ELF-1 (cell line): ENCODE measurements at regions not wholly inside any gene's neighbourhood (a gene's known extent, or its start where the extent isn't known, plus 50 kb on each side); places are given as distances from the start of the nearest gene placed in this dataset.

Experiments
- DNase-seq: peaks from one replicate; pipeline ENCODE4 v3.0.0-alpha.2; 2016; ENCODE audit warnings: low read depth, low spot score

DNA sequence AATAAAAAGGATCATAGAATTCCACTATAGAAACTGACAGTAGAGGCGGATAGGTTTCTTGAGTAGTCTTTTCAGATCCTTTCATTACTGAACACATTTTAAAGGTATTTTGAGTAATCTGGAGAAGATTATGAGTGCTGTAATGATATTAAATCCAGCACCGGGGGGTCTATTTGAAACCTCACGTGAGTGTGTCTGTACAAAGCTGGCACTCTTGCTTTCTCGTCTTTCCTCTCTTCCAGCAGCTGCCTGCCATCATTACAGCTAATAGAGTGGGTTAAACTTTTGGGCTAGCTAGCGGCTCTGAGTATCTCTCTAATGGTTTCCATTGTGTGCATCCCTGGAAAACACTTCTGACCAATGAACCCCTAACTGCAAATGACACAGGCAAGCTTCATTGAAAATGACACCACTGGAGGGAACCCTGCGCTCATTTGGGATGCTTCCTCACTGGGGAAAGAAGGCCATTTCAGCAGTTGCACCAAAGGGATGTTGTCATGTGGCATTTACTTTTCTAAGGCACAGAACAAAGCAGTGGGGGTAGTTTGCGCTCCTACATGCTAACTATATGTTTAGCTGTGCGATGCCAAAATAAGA is 101.0 kb downstream of the HRH4 start:
- no peak for DNase-seq

DNA sequence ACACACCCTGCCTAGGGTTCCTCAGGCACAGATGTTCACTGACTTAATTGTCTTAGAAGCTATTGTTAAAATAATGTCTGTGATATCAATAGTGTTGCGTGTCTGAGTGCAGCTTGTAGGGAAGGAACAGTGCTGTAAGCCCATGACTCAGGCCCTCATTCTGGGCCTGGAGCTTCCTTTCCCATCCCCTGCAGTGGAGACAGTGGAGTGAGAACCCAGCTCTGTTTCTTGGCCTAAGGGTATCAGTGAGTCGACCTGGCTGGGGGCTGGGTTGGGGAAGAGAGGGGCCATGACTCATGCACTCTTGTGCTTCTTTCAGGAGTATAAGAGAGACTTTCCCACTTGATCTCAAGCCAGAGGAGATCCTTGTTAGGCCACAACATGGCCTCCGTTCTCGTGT is 106.8 kb downstream of the HRH4 start:
- DNase-seq, result peak; percentile 73

DNA sequence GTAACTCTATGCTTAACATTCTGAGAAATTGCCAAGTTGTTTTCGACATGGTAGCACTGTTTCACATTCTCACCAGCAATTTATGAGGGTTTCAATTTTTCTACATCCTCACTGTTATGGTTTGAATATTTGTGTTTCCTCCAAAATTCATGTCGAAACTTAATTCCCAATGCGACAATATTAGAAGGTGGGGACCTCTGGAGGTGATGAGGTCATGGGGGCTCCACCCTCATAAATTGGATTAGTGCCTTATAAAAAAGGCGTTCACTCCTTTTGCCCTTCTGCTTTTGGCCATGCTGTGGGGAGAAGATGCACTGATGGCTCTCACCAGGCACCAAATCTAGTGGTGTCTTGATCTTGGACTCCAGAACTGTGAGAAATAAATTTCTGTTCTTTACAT is 110.3 kb downstream of the HRH4 start:
- DNase-seq, result no peak

DNA sequence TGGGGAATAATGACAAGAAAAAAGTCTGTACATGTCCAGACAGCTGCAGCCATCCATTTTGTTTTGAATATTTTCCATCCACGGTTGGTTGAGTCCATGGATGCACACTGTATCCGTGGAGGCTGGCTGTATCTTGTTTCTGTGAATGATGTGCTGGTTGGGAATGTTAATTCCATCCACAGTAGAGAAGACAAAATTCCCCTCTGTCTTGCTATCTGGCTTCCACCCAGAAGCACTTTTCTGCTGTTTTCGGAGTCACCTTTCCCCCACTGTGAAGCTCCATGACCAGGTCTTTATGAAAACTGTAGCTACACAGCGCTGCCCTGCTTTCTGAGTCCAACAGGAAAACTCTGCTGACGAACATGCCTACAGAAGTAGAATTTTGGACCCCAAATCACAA is 122.3 kb downstream of the HRH4 start:
- no peak for DNase-seq

DNA sequence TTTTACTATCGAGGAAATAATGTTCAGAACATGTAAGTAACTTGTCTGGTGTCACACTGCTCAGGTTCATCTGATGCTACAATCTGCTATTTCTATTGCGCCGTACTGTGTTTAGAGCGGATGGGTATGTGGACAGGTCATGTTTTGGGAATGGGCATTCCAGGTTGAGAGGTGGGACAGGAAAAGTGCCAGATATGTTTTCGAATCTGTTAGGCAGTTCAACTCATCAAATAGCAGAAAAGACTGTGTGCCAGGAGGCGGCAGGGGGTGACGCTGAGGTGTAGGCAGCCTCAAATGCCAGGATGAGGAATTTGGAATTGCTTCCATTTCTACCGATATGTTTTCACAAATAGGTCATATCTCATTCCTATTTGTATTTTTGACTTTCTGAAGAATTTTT is 123.8 kb downstream of the HRH4 start:
- DNase-seq, result no peak

DNA sequence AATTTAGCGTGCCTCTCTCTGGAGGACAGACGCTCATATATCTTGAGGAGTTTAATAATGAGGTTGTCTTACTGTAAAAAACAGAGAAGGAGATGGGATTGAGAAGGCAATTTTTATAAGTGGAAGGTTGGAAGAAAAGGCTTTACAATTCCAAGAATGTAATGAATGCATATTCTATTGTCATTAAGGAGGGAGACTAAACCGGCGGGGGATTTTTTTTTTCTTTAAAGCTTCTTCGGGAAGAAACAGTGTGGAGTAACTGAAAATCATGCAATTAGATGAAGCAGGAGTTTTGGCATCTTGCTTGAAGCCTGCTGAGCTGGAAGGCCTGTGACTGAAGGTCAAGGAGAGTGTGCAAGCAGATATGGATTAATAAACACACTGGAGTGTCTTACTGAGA is 124.4 kb downstream of the HRH4 start:
- no peak for DNase-seq

DNA sequence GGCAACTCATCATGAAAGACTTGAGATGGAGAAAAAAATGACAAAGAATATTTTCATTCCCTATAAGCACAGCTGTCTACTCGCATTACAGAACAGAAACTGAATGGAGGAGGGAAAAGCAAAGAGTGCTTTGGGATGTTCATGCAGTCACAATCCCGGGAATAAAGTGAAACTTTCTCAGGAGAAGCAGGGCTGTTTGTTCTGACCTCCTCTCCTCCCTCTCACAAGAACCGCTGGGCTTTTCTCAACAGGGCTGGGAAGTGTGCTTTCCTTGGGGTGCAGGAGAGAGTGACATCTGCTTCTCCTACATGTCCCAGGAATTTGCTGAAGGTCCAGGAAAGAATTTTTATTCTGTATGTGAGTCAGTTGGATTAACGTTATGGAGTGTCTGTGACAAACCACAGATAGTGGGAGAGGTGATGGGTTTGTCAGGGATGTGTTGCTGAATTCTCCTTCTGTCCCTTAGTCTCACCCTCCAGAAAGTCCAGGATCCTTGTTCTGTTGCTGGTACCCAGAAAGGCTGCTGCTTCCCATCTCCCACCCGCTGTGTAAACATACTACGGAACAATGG is 125.6 kb downstream of the HRH4 start:
- DNase-seq, result no peak

DNA sequence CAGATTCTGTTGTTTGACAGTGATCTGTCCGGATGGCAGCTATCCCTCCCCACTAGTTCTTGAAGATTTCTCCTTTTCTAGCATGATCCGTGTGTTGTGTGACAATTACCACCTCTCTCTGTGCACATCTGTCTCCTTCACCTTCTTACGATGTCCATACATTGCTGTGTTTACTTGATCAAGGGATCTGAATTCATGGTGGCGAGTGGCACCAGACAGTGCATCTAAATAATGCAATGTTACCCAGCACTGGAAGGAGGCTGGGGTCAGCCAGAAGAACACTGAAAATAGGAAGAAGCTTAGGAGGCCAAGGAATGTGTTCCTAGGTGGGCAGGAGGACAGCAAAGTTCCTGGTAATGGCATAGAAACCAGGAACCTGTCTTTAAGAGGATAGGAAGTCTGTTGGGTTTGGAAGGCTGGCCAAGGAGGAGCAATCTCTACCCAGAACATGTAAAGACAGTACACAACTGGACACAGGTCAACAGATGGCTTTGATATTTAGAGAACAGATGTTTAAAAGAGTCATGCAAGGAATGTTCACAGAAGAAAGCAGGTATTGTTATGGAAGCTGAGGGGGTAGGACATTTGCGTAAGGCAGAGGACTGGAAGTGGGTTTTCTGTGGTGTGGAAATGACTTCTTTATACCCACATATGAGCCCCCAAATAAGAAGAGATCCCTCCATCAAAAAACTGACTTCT is 126.4 kb downstream of the HRH4 start:
- DNase-seq, result no peak

DNA sequence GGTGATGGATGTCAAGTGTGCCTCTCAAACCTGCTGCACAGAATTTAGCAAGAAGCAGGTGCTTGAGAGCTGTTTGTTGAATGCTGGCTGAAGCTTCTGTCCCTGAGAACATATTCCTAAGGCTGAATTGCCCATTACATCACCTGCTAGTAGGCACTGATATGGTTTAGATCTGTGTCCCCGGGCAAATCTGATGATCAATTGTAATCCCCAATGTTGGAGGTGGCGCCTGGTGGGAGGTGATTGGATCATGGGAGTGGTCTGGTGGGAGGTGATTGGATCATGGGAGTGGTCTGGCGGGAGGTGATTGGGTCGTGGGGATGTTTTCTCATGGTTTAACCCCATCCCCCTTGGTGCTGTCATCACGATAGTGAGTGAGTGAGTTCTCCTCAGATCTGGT is 128.0 kb downstream of the HRH4 start:
- DNase-seq, result no peak

DNA sequence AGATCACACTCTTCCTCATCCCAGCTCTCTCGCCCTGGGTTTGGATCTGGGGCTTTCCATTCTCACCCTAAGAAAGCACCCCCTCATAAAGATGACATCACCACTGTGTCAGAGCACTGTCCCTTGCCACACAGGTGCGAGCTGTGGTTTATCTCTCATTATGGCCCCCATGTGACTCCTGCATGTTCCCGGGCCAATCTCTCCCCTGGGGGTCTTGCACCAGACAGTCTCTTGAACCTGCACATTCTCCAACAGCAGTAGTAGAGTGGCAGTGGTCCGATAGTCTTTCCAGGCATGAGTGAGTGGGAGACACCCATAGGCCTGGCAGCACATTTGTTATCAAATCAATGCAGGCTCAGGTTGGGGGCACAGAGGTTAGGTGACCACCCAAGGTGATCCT is 130.5 kb downstream of the HRH4 start:
- no peak for DNase-seq

DNA sequence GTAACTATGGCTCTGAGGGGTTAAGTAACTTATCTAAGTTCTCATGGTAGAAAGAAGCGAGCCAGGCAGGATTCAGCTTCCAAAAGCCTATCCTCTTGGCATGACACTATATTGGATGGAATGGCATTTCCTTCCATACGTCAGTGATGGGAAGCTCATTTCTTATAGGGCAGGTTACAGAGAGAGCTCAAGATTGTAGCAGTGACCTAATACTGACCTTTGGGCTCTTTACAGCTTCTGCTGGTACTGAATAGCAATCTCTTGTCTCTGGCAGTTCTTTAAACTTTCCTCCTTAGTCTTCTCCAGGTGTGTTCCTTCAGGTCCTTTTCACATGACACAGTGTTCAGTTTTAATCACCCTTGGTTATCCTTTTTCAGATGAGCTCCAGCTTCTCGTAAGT is 133.0 kb downstream of the HRH4 start:
- DNase-seq, result no peak

DNA sequence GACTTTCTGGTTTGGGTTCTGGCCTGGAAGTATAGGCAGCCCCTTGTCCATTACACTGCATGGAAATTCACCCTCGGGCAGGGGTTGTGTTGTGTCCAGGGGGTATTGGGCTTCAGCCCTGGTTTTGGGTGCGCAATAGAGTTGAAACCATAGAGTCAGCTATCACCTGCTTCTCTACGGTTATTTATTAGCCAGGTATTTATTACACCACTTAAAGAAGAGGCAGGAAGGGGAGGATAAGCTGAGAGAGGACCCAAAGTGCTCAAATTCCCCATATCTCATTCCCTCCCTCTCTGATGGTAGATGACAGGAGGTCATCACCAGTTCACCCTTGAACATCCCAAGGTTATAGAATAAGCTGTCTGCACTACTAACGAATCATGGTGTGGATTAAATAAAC is 133.4 kb downstream of the HRH4 start:
- DNase-seq, result no peak

DNA sequence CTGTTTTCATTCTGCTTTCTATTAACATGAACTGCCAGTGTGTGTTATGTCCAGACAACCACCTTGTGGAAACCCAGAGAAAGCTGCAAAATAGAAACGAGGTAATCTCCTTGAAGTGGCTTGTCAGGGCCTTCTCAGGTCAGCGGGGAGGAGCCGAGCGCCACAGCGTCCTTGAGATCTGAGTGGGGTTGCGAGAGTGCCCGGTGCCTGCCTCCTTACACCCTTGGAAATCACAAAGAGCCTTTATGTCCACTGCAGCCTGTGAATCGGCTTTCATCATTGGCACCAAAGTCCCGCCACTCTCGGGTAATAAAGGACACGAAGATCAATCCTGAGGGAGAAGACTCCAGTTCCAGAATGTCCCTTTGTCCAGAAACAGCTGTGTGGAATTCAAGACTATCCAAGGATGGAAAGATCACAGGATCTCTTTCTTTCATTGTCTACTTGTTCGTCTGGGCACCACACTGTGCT is 135.2 kb downstream of the HRH4 start:
- DNase-seq, result no peak

DNA sequence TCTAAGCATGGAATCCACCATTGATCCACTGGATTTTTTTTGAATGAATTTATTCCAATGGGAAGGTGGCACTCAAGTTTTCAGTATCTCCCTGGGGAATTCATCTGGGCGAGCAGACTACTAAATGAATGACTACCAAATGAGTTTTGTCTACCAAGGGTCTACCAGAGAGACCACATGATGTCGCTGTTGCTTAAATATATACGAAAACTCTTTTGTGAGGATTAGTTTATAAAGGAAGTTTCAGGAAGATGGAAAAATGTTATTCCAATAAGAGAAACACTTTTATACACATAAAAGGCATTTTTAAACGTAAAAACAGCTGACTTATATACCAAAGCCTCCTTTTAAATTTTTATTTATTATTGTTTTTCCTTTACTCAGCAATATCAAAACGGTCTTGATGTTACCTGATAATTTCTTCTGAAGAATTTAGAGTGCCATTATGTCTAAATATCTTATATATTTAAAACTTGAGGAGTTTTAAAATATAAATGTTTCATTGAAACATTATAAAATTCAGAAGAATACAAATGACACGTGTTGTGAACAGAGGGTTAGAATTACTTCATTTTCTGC is 139.7 kb downstream of the HRH4 start:
- no peak for DNase-seq

DNA sequence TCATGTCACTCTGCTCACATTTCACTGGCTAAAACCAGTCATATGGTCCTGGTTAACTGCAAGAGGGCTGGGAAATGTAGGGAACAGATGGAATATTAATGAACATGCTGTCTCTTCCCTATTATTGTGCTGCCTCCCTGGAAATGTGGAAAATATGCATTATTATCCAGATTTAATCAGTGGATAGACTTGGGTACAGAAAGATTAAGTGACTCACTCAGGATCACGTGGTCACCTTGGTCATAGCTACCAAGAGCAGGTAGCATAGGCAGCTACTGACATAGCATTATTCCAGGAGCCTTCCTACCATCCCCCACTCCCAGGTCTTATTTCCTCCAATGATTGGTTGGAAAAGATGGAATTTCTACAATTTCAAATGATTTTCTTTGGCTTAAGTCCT is 141.1 kb downstream of the HRH4 start:
- no peak for DNase-seq

DNA sequence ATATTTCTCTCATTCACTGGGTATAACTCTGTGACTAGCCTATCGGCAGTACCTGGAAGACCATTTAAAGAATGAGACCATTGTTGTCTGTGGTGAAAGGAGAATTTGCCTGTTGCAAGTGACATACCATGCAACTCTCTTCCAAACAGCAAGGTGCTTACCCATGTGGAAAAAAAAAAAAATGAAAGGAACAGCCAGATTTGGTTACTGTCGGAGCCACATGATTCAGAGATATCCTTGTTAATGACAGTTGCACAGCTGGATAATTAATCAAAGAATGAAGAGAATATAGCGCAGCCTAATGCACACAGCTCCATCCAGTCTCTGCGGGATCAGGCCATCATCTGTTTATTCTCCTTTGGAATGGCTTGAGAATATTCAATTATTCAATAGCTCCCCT is 141.8 kb downstream of the HRH4 start:
- no peak for DNase-seq

DNA sequence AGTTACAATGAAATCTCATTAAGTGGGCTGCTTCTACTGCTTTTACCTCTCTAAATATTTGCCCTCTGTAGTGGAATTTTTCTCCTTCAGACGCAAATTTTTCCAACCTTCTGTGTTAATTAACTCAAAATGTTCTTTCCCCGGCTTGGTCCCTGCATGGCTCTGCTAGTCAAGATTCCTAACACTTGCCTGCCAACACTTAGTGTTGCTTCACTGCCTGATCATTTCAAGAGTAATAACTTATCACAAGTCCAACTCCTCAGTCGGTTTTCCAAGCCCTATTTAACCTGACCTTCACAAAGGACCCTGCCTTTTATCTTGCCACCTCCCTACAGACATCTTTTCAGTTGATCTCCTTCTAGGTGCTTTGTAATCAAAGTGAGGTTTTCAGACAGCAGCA is 142.7 kb downstream of the HRH4 start:
- DNase-seq, result no peak

DNA sequence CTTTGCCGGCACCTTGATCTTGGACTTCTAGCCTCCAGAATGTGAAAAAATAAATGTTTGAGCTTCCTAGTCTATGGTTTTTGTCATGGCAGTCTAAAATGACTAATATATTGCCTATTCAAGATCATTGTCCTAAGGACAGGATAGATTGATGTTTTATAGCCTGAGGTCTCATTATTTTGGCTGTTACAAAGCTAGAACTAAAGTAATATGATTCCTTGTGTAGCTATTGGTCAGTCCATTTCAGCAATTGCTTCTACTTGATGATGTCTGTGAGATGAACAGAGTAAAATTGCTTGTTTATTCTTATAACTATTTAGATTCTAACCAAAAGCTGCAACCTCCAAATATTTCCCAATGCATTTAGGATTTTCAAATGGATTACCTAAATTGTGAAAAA is 145.0 kb downstream of the HRH4 start:
- no peak for DNase-seq

DNA sequence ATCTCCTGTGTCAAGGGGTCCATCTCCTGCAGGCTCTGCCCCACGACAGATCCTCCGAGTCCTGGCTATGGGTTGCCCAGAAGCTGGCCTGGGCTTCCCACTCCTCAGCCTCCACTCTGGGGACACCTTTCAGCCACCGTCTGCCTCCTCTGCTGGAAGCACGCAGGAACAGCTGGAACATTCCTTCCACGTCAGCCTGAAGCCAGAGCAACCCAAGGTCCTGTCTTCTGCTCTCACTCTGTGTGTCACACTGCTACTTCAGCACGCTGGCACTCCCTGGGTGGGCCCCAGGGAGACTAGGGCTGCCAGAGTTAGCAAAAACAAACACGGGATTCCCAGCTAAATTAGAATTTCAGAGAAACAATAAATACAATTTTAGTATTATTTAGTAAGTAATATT is 148.8 kb downstream of the HRH4 start:
- DNase-seq, result no peak

DNA sequence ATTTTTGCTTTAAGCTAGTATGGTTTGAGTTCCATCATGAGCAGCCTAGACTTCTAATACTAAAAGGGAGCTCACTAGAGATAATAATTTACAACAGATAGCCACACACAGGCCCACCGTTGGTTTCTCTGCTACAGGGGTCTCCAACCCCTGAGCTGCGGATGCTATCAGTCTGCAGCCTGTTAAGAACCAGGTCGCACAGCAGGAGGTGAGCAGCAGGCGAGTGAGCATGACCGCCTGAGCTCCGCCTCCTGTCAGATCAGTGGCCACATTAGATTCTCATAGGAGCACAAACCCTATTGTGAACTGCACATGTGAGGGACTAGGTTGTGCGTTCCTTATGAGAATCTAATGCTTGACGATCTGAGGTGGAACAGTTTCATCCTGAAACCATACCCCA is 150.6 kb downstream of the HRH4 start:
- peak; percentile 40 for DNase-seq

DNA sequence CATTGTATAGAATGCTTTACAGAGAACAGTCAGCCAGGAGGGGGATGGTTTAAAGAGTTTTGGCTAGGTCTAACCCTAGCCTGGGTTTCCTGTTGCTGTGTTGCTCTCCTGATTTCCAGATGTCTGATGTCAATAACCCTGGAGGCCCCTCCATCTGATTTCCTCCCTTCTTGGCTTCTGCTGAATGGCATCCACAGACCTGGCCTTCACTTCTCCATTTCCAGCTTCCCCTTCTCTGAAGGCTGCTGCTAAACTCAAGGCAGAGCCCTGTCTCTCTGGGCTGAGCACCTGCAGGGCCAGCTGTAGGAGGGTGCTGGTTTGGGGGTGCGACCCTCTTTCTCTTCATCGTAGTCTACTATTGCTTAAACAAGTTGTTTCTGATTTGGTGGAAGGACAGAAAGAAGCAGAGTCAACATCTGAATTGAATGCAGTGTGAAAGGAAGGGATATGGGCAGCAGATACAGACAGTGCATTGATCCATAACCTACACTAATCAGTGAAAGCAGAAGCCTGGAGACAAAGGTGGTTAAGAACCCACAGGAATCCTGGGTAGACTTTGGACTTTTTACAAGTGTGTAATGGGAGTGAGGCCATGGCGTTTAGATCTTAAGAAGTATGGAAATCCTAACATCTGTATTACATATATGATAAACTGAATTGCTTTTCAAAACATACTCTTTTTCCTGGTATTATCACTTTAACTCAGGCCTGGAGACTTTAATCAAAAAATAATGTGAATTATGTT is 153.6 kb downstream of the HRH4 start:
- DNase-seq, result no peak

DNA sequence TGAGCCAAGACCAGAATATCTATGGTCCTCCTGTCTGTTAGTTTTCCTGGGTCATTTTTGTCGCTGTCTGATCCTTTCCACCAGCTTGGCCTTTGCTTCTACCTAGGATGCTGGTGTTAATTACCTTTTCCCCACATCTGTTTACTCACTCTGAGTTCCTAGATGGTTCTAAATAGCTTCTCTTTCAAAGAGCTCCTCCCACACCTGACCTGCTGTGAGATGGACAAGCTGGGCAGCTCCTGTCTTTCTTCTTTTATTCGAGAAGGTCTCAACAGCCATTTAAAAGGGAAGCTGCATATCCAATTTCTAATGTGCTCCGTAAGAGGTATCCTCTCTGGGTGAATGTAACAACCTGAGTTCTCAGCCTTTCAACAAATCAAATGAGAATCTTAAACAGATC is 156.2 kb downstream of the HRH4 start:
- peak; percentile 21 for DNase-seq
